G401 (cell line): ENCODE measurements at regions not wholly inside any gene's neighbourhood (a gene's known extent, or its start where the extent isn't known, plus 50 kb on each side); places are given as distances from the start of the nearest gene placed in this dataset.

Experiments
- DNase-seq: peaks from one replicate; pipeline ENCODE4 v3.0.0-alpha.2; 2015; ENCODE audit warnings: low spot score
- in situ Hi-C: cut with HindIII; loops from 2 replicates; pipeline ENCODE4 v1.10.0; 2016; ENCODE audit warnings: low sequenced_read_pairs, mixed read lengths

DNA sequence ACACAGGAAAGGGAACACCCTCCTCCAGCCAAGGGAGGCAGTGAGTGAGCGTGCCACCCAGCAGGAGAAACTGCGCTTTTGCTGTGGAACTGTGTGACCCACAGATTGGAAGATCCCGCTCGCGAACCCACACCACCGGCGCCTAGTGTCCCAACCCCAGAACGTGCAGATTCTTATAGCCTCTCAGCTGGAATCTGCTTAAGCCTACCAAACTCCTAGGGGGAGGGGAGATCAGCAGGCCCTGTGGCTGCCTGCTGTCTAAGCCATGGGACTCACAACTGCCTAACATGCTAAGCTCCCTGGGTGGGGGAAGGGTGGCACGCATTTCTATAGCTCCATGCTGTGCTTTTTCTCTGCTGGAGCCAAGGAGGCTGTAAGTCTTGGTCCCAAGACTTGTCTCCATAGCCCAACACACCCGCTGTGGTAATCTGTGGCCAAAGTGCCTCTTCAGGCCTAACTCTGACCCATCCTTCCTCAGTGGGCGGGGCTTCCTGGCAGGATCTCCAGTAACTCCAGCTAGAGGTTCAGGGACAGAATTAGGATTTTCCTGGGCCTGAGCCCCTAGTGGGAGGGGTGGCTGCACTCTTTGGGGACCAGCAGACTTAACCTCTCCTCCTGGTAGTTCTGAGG, 485.0 kb downstream of the TAF11L14 start:
- no peak for DNase-seq
- in situ Hi-C loops: no loop called here

DNA sequence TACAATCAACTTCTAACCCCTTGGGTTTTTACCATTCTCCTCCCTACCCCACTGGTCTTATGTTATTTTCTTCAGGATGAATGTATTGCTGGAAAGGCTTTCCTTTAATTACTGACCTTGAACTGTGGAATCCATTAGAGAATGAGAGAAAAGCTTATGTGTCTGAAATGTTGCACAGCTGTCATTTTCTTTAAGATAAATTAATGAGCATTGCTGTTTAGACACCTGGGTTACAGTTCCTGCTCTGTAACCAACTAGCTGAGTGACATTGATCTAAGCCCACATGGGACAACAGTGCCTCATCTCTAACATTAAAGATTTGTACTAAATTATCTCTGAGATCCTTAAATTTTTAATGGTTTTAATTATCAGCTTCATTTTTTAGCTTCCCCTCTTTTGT, 507.0 kb downstream of the TAF11L14 start:
- DNase-seq: no peak
- in situ Hi-C loops: no loop called here

GRCh38 chr5:18142831-18143230, 508.6 kb downstream of the TAF11L14 start:
- no peak for DNase-seq
- in situ Hi-C loops: no loop called here

- in situ Hi-C loops: no loop called here
- DNase-seq: no peak
Measured at GRCh38 chr5:18152671-18153070, 518.4 kb downstream of the TAF11L14 start.

DNA sequence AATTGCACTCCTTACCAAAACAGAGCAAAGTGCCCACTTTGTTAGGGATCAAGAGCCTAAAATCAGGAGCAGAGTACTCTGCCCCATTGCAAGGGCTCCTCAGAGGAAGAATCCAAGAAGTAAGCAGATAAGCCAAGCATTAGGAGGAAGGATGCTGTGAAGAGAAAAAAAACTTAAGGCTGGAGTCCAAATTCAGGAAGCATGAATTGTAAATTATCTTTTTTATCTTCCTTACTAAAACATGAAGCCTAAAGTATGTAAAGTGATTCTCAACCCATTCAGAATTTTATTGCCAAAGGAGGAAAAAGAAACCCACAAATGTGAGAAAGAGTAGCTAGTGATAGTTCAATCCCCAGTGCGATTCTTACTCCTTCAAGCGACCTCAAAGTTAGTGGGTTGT, 523.9 kb downstream of the TAF11L14 start:
- in situ Hi-C loops: no loop called here
- DNase-seq: no peak

GRCh38 chr5:18159331-18159730, 525.1 kb downstream of the TAF11L14 start:
- no peak for DNase-seq
- in situ Hi-C loops: no loop called here

DNA sequence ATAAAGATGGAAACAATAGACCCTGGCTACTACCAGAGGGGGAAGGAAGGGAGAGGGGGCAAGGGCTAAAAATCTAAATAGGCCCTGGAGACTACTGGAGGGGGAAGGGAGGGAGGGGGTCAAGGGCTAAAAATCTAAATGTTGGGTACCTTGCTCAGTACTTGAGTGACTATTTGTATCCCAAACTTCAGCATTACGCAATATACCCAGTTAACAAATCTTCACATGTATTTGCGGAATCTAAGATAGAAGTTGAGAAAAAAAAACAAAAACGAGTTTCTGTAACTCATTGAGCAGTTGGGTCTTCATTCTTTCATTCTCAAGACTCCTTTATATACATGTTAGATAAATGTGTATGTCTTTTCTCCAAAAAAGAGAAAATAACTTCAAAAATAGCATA, 537.4 kb downstream of the TAF11L14 start:
- DNase-seq: no peak
- in situ Hi-C loops: no loop called here

- in situ Hi-C loops: no loop called here
- DNase-seq: no peak
Measured at GRCh38 chr5:18179579-18179978, 545.3 kb downstream of the TAF11L14 start.

DNA sequence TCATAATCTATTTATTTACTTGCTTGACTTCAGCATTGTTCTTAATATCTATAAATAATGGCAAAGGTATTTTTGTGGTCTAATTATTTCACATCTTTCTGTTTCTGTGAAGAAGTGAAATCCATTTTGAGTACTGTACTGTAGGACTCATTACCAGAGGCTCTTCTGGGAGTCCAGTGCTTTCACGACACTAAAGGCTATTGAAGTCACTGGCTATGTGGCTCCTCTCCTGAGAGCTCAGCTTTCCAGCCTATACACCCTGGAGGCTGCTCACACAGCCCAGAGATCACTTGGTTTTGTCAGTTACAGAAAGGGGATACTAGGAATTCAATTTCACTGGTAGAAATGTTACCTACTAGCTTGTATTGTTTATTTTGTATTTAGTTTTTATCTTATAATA, 547.3 kb downstream of the TAF11L14 start:
- in situ Hi-C loops: no loop called here

DNA sequence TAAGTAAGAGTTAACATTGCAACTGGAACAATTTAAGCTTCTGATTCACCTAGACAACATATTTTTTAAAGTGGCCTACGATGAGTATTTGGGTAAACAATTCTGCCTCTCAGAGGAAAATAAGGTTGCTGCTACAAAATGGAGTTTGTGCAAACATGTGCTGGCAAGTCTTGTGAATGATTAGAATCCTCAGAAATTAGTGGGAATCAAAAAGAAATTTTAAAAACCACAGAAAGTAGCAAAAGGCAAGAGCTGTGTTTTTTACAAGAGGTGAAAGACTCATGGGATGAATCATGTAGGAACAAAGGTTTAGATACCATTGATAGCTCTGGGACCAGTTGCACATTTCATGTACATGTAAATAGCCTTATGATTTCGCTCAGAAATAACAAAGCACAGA, 561.6 kb downstream of the TAF11L14 start:
- no peak for DNase-seq
- in situ Hi-C loops: no loop called here

More for the DNA sequence above, 547.3 kb downstream of the TAF11L14 start:
- no peak for DNase-seq

GRCh38 chr5:18197734-18198133, 563.5 kb downstream of the TAF11L14 start:
- in situ Hi-C loops: no loop called here
- DNase-seq: no peak

DNA sequence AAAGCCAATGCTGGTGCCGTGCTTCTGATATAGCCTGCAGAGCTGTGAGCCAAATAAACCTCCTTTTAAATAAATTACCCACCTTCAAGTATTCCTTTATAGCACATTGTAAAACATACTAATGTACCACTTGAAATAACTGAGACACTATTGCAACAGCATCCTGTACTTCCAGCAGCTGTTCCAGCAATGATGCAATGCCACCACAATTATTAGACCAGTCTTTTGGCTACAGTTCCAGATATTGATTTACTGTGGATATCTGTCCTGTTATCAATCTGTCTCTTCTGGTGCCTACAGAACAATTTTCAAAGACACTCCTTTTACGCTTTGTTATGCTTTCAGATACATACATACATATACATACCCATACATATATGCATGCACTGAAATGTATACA, 567.9 kb downstream of the TAF11L14 start:
- in situ Hi-C loops: no loop called here
- DNase-seq: no peak

GRCh38 chr5:18203296-18203695, 569.0 kb downstream of the TAF11L14 start:
- no peak for DNase-seq
- in situ Hi-C loops: no loop called here

GRCh38 chr5:18213666-18214065, 579.4 kb downstream of the TAF11L14 start:
- in situ Hi-C loops: no loop called here
- DNase-seq: no peak

- no peak for DNase-seq
- in situ Hi-C loops: no loop called here
Measured at GRCh38 chr5:18216016-18216415, 581.8 kb downstream of the TAF11L14 start.

DNA sequence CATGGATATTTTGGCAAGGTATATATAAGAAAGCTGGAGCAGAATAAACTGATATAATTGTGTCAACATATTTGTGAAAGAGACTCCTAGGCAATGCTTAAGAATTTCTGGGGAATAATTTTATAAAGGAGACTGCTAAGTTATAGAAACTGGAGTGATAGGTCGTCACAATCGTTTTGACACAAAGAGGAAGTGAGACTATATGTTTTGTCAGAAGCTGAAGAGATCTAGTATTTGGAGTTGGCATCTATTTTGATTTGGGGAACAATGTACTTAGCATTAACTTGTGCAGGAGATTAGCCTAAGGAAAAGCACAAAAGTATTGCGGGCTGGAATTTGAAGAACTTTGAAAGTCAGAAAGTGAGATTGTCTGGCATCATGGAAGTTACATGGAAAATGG, 582.5 kb downstream of the TAF11L14 start:
- in situ Hi-C loops: no loop called here
- no peak for DNase-seq

- no peak for DNase-seq
- in situ Hi-C loops: no loop called here
Measured at GRCh38 chr5:18219241-18219640, 585.0 kb downstream of the TAF11L14 start.

GRCh38 chr5:18220631-18221030, 586.4 kb downstream of the TAF11L14 start:
- no peak for DNase-seq

DNA sequence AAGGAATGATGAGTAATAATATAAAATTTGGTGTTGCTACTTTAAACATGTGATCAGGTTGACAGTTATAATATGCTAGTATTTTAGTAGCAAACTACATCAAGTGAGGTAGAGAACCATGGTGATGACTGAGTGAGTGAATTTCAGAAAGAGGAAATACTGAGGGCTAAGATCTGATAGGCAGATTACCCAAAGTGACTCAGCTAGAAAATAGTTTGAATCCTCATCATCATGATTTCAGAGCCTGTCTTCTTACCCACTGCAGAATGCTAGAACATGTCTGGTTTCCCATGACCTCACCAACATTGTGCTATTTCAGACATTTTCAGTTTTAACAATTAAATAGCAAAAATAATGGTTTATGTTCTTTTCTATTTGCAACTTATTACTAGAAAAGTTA, 602.1 kb downstream of the TAF11L14 start:
- in situ Hi-C loops: no loop called here

More at GRCh38 chr5:18220631-18221030, 586.4 kb downstream of the TAF11L14 start:
- in situ Hi-C loops: no loop called here

GRCh38 chr5:18238321-18238720, 604.1 kb downstream of the TAF11L14 start:
- in situ Hi-C loops: no loop called here
- no peak for DNase-seq

More for the DNA sequence above, 602.1 kb downstream of the TAF11L14 start:
- no peak for DNase-seq

DNA sequence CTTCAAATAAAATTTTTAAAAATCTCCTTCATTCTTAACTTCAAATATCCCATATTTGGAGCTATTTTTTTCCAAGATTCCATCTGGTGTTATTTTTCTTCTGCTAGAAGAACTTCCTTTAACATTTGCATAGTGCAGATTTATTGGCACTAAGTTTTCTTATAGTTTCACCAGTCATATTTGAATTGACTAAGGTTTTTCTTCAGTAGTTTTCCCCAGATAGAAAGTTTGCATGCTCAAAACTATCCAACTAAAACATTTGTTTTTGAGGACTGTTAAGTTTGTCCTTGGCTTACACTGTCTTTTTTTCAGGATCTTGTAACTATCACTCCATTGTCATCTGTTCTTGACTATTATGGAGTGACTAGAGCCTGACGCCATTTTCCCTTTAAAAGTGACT, 606.7 kb downstream of the TAF11L14 start:
- in situ Hi-C loops: no loop called here
- no peak for DNase-seq

DNA sequence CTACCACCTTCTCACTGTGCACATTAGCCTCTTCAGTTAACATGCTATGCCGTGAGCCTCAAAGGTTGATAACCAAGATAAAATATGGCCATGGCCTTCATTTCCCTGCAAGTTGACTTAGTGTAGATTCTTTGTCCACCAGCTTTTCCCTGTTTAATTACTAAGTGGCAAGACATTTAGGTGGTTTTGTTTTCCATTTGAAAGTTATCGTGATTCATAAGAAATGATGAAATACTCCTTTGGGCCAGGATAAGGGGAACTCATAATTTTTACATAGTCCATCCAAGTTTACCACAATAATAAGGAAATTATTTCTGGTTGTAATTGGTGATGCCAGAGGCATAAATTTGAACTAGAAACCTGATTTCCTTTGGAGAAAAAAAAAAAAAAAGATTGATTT, 609.6 kb downstream of the TAF11L14 start:
- DNase-seq: no peak
- in situ Hi-C loops: no loop called here
